ENCODE measurements at regions not wholly inside any gene's neighbourhood (a gene's known extent, or its start where the extent isn't known, plus 50 kb on each side); places are given as distances from the start of the nearest gene placed in this dataset.

- TF ChIP-seq CTCF (IDR thresholded peaks at IDR 0.05) (no peak), POLR2A (IDR thresholded peaks at IDR 0.05) (no peak), EP300 (IDR thresholded peaks at IDR 0.05) (no peak)
These were observed 723.6 kb downstream of the INHBA start for GRCh38 chr7:40979296-40979695.
